NCI-H748 (cell line): ENCODE measurements at regions not wholly inside any gene's neighbourhood (a gene's known extent, or its start where the extent isn't known, plus 50 kb on each side); places are given as distances from the start of the nearest gene placed in this dataset.

Experiments used
- DNase-seq: peaks from one replicate; lab custom pipeline; 2025; ENCODE audit not compliant: unreplicated experiment; lab: John Stamatoyannopoulos, UW

- no peak for DNase-seq
Observed at GRCh38 chr2:228599781-228600180, 418.3 kb upstream of the SPHKAP start.

- no peak for DNase-seq
Observed at GRCh38 chr2:228599297-228599696, 417.8 kb upstream of the SPHKAP start.

- peak; percentile 11 for DNase-seq
Observed at GRCh38 chr2:228597032-228597431, 415.5 kb upstream of the SPHKAP start.

- no peak for DNase-seq
Observed at GRCh38 chr2:228594012-228594411, 412.5 kb upstream of the SPHKAP start.

- DNase-seq = no peak
Observed at GRCh38 chr2:228592925-228593324, 411.4 kb upstream of the SPHKAP start.

- DNase-seq = peak; percentile 13
Observed at GRCh38 chr2:228590681-228591080, 409.2 kb upstream of the SPHKAP start.

- DNase-seq = no peak
Observed at GRCh38 chr2:228589115-228589514, 407.6 kb upstream of the SPHKAP start.

- DNase-seq = no peak
Observed at GRCh38 chr2:228581731-228582130, 400.2 kb upstream of the SPHKAP start.

GRCh38 chr2:228575897-228576296, 394.4 kb upstream of the SPHKAP start:
- DNase-seq = no peak

GRCh38 chr2:228568275-228568674, 386.8 kb upstream of the SPHKAP start:
- peak; percentile 63 for DNase-seq

GRCh38 chr2:228561816-228562215, 380.3 kb upstream of the SPHKAP start:
- no peak for DNase-seq

- no peak for DNase-seq
Observed at GRCh38 chr2:228559774-228560415, 378.4 kb upstream of the SPHKAP start.

GRCh38 chr2:228556717-228557116, 375.2 kb upstream of the SPHKAP start:
- DNase-seq = no peak

- no peak for DNase-seq
Observed at GRCh38 chr2:228549441-228550007, 368.0 kb upstream of the SPHKAP start.

GRCh38 chr2:228548230-228548629, 366.7 kb upstream of the SPHKAP start:
- no peak for DNase-seq

- DNase-seq = no peak
Observed at GRCh38 chr2:228545748-228546145, 364.3 kb upstream of the SPHKAP start.

- no peak for DNase-seq
Observed at GRCh38 chr2:228545041-228545747, 363.7 kb upstream of the SPHKAP start.

- DNase-seq = no peak
Observed at GRCh38 chr2:228543117-228543516, 361.6 kb upstream of the SPHKAP start.

GRCh38 chr2:228542277-228542676, 360.8 kb upstream of the SPHKAP start:
- no peak for DNase-seq

- no peak for DNase-seq
Observed at GRCh38 chr2:228541789-228542188, 360.3 kb upstream of the SPHKAP start.

GRCh38 chr2:228540976-228541375, 359.5 kb upstream of the SPHKAP start:
- DNase-seq = no peak

- no peak for DNase-seq
Observed at GRCh38 chr2:228535396-228535795, 353.9 kb upstream of the SPHKAP start.
